ENCODE measurements at regions not wholly inside any gene's neighbourhood (a gene's known extent, or its start where the extent isn't known, plus 50 kb on each side); places are given as distances from the start of the nearest gene placed in this dataset.

- Histone ChIP-seq H3K4me2 (ENCODE audit: insufficient read depth, low read length) (no peak overlapping the region), H3K4me3 (replicated peaks in 1 of 3; ENCODE audit: insufficient read depth in 1 of 3, low read depth in 1 of 3, low read length in 3 of 3) (no peak overlapping the region), H3K4me1 (ENCODE audit: control insufficient read depth, extremely low read depth, insufficient read depth, low read length) (no peaks in the 10 kb centered on the region), H3K9me3 (replicated peaks; ENCODE audit: control insufficient read depth, insufficient read depth, low read length) (no peaks in the 10 kb centered on the region), H3K9me1 (replicated peaks; ENCODE audit: control insufficient read depth, extremely low read depth, insufficient read depth, low read length) (no peaks in the 10 kb centered on the region), H2AFZ (ENCODE audit: low read depth, low read length) (no peak overlapping the region), H3K36me3 (ENCODE audit: control insufficient read depth in 2 of 2, extremely low read depth in 1 of 2, insufficient read depth in 2 of 2, low read length in 2 of 2) (no peaks in the 10 kb centered on the region), H3K9ac (replicated peaks; ENCODE audit: extremely low read depth, insufficient read depth, low read length) (no peak overlapping the region), H3K27ac (ENCODE audit: insufficient read depth, low read depth, low read length) (no peak overlapping the region), H3K79me2 (ENCODE audit: control insufficient read depth, insufficient read depth, low read length) (no peaks in the 10 kb centered on the region), H3K27me3 (ENCODE audit: control insufficient read depth in 2 of 2, insufficient read depth in 2 of 2, low read length in 2 of 2) (no peaks in the 10 kb centered on the region), H4K20me1 (replicated peaks; ENCODE audit: control insufficient read depth, extremely low read depth, insufficient read depth, low read length) (no peaks in the 10 kb centered on the region)
- FAIRE-seq (no peak), DNase-seq (ENCODE audit: low read depth, low spot score) (no peak)
- ChIA-PET POLR2A (no interaction called here), CTCF (no interaction called here)
- dilution Hi-C loops (cut with MboI; ENCODE audit: extremely low pct_ligation_motif_present, low sequenced_read_pairs) (no loop called here), intact Hi-C loops (cut with micrococcal nuclease) (no loop called here)
- no TSS peak for BruUV-seq (replicated peaks)
- TF ChIP-seq JUN (IDR thresholded peaks at IDR 0.05; ENCODE audit: borderline replicate concordance, insufficient read depth, insufficient read length, low read depth) = no peak
- no peak for TF ChIP-seq MAX (IDR thresholded peaks at IDR 0.05; ENCODE audit: insufficient read depth, insufficient read length)
- no peak for TF ChIP-seq FOS (IDR thresholded peaks at IDR 0.05; ENCODE audit: borderline replicate concordance, insufficient read depth, low read length)
- TF ChIP-seq POLR2A (IDR thresholded peaks at IDR 0.05; ENCODE audit: low read depth, low read length) = no peak
- no peak for TF ChIP-seq POLR2AphosphoS5 (IDR thresholded peaks at IDR 0.05; ENCODE audit: insufficient read depth, low read depth, low read length)
- TF ChIP-seq CTCF (IDR thresholded peaks at IDR 0.05; ENCODE audit: extremely low read depth in 1 of 2, insufficient read depth in 1 of 2, low read depth in 1 of 2, low read length in 2 of 2) = no peak
These were observed 266.4 kb upstream of the CAND1 start for GRCh38 chr12:67002720-67003119.

- Histone ChIP-seq H3K27ac (ENCODE audit: insufficient read depth, low read depth, low read length) (no peak overlapping the region), H3K79me2 (ENCODE audit: control insufficient read depth, insufficient read depth, low read length) (no peaks in the 10 kb centered on the region), H3K9me1 (replicated peaks; ENCODE audit: control insufficient read depth, extremely low read depth, insufficient read depth, low read length) (no peaks in the 10 kb centered on the region), H3K27me3 (ENCODE audit: control insufficient read depth in 2 of 2, insufficient read depth in 2 of 2, low read length in 2 of 2) (no peaks in the 10 kb centered on the region), H4K20me1 (replicated peaks; ENCODE audit: control insufficient read depth, extremely low read depth, insufficient read depth, low read length) (no peaks in the 10 kb centered on the region), H3K9me3 (replicated peaks; ENCODE audit: control insufficient read depth, insufficient read depth, low read length) (no peaks in the 10 kb centered on the region), H3K9ac (replicated peaks; ENCODE audit: extremely low read depth, insufficient read depth, low read length) (no peak overlapping the region), H2AFZ (ENCODE audit: low read depth, low read length) (no peak overlapping the region), H3K36me3 (ENCODE audit: control insufficient read depth in 2 of 2, extremely low read depth in 1 of 2, insufficient read depth in 2 of 2, low read length in 2 of 2) (no peaks in the 10 kb centered on the region), H3K4me3 (replicated peaks in 1 of 3; ENCODE audit: insufficient read depth in 1 of 3, low read depth in 1 of 3, low read length in 3 of 3) (no peak overlapping the region), H3K4me1 (ENCODE audit: control insufficient read depth, extremely low read depth, insufficient read depth, low read length) (no peaks in the 10 kb centered on the region), H3K4me2 (ENCODE audit: insufficient read depth, low read length) (no peak overlapping the region)
- BruUV-seq (replicated peaks) = no TSS peak
- ChIA-PET CTCF (no interaction called here), POLR2A (no interaction called here)
- DNase-seq (ENCODE audit: low read depth, low spot score) (no peak), FAIRE-seq (no peak)
- TF ChIP-seq MAX (IDR thresholded peaks at IDR 0.05; ENCODE audit: insufficient read depth, insufficient read length) = no peak
- TF ChIP-seq MYC (IDR thresholded peaks at IDR 0.05; ENCODE audit: low read depth, low read length) = no peak
- TF ChIP-seq GATA2 (IDR thresholded peaks at IDR 0.05; ENCODE audit: insufficient read depth, insufficient read length, low read depth, low read length) = no peak
- dilution Hi-C loops (cut with MboI; ENCODE audit: extremely low pct_ligation_motif_present, low sequenced_read_pairs) (no loop called here), intact Hi-C loops (cut with micrococcal nuclease) (no loop called here)
These were observed 262.5 kb upstream of the CAND1 start for GRCh38 chr12:67006610-67007009.
